ENCODE measurements at regions not wholly inside any gene's neighbourhood (a gene's known extent, or its start where the extent isn't known, plus 50 kb on each side); places are given as distances from the start of the nearest gene placed in this dataset.

DNA sequence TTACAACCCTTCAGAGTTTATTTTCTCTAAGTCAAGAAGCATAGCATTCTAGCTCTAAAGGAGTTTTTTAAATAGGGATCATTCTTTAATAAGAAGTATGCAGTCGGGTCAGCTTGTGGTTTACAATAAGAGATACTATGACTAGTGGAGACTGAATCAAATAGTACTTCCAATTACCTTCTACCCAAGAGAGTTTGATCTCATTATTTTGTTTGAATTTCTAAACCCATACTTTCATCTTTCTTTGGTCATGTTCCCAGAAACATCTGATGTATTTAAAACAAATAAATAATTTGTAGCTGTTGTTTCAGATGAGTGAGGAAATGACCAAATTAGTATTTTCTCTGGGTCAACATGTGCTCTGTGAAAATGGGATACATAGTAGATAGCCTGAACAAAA is 160.2 kb upstream of the CDH6 start:
- TF ChIP-seq, protein P1, sequence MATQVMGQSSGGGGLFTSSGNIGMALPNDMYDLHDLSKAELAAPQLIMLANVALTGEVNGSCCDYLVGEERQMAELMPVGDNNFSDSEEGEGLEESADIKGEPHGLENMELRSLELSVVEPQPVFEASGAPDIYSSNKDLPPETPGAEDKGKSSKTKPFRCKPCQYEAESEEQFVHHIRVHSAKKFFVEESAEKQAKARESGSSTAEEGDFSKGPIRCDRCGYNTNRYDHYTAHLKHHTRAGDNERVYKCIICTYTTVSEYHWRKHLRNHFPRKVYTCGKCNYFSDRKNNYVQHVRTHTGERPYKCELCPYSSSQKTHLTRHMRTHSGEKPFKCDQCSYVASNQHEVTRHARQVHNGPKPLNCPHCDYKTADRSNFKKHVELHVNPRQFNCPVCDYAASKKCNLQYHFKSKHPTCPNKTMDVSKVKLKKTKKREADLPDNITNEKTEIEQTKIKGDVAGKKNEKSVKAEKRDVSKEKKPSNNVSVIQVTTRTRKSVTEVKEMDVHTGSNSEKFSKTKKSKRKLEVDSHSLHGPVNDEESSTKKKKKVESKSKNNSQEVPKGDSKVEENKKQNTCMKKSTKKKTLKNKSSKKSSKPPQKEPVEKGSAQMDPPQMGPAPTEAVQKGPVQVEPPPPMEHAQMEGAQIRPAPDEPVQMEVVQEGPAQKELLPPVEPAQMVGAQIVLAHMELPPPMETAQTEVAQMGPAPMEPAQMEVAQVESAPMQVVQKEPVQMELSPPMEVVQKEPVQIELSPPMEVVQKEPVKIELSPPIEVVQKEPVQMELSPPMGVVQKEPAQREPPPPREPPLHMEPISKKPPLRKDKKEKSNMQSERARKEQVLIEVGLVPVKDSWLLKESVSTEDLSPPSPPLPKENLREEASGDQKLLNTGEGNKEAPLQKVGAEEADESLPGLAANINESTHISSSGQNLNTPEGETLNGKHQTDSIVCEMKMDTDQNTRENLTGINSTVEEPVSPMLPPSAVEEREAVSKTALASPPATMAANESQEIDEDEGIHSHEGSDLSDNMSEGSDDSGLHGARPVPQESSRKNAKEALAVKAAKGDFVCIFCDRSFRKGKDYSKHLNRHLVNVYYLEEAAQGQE (IDR thresholded peaks at IDR 0.05; ENCODE audit: low read depth): no peak
- TF ChIP-seq EP300 (IDR thresholded peaks at IDR 0.05; ENCODE audit: borderline replicate concordance): no peak
- TF ChIP-seq TAF1 (IDR thresholded peaks at IDR 0.05; ENCODE audit: low read depth): no peak
- no peak for TF ChIP-seq YY1 (IDR thresholded peaks at IDR 0.05; ENCODE audit: low read depth)
- TF ChIP-seq, protein P2, sequence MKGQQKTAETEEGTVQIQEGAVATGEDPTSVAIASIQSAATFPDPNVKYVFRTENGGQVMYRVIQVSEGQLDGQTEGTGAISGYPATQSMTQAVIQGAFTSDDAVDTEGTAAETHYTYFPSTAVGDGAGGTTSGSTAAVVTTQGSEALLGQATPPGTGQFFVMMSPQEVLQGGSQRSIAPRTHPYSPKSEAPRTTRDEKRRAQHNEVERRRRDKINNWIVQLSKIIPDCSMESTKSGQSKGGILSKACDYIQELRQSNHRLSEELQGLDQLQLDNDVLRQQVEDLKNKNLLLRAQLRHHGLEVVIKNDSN (IDR thresholded peaks at IDR 0.05): no peak
- TF ChIP-seq EGR1 (IDR thresholded peaks at IDR 0.05): no peak
- no peak for TF ChIP-seq ZBTB7A (IDR thresholded peaks at IDR 0.05; ENCODE audit: low read depth)
- no peak for TF ChIP-seq CEBPB (IDR thresholded peaks at IDR 0.05)
- TF ChIP-seq CREB1 (IDR thresholded peaks at IDR 0.05; ENCODE audit: low read depth): no peak
- TF ChIP-seq RAD21 (IDR thresholded peaks at IDR 0.05; ENCODE audit: low read depth): no peak
- no peak for TF ChIP-seq TEAD4 (IDR thresholded peaks at IDR 0.05)

Measured in Ishikawa (cell line).